Embryonic facial prominence (tissue), 1 donor: ENCODE measurements at regions not wholly inside any gene's neighbourhood (a gene's known extent, or its start where the extent isn't known, plus 50 kb on each side); places are given as distances from the start of the nearest gene placed in this dataset.
"Not testable (repeated sequence)": the region's sequence is repeated elsewhere in the genome, so short reads cannot be mapped to it uniquely, and the experiment has no call there.

Experiments
- DNase-seq: peaks from one replicate; pipeline ENCODE4 v3.0.0-alpha.2; 2016; ENCODE audit errors: extremely low spot score

DNA sequence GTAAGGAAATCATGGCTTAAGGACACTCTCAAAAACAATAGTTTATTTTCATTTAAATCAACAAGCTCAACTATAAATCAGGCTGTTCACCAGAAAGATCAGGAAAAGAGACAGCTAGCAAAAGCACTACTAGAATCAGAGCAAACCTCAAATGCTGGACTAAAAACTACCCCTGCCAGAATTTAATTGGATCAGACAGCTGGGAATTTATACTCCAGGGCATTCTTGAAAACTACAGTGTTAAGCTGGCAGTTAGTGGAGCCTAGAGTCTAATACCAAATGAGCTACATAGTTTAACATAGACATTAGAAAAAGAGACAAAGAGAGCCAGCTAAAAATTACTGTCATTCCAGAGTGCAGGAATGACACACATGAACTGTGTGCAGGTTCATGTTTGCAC is 1016.4 kb upstream of the CRIM1 start:
- no peak for DNase-seq

GRCh38 chr2:35337922-35338321 is 1017.7 kb upstream of the CRIM1 start:
- DNase-seq: no peak

- no peak for DNase-seq
Measured at GRCh38 chr2:35314049-35314448, 1041.5 kb upstream of the CRIM1 start.

DNA sequence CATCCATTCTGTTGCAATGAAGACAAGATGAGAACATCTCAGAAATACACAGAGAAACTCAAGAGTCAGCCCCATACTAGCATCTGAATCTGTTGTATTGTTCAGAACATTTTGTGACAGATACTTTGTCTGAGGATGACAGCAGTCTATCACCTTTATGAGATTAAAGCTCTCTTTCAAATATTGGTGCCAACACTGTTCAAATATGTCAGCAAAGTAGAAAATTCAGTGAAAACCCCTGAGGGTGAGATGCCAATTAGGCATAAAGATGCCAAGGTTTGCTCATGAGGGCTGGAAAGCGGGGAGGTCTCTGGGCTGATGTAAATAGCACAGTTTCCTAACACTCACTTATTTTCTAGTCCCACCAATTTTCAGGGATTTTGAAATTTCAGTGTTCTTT is 1054.2 kb upstream of the CRIM1 start:
- DNase-seq: no peak

- DNase-seq: peak; percentile 12
Measured at GRCh38 chr2:35298493-35298892, 1057.1 kb upstream of the CRIM1 start.

DNA sequence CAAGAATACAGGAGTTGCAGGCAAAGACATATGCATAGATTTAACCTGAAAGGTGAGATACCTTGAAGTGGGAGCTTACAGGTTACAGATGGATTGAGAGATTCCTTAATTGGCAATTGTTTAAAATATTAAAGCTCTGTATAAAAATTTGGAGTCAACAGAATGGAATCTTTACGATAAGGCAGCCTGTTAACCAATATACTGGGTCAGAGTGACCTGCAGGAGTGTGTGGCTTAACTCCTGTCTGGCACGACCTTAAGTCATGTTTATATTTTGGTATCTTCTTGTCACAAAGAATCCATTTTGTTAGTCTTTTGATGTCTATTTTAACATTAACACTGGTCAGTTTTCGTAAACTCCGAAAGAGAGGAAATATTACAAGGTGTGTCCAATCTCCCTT is 1058.2 kb upstream of the CRIM1 start:
- DNase-seq: no peak

- no peak for DNase-seq
Measured at GRCh38 chr2:35294636-35295263, 1060.8 kb upstream of the CRIM1 start.

- no peak for DNase-seq
Measured at GRCh38 chr2:35293261-35293660, 1062.3 kb upstream of the CRIM1 start.

DNA sequence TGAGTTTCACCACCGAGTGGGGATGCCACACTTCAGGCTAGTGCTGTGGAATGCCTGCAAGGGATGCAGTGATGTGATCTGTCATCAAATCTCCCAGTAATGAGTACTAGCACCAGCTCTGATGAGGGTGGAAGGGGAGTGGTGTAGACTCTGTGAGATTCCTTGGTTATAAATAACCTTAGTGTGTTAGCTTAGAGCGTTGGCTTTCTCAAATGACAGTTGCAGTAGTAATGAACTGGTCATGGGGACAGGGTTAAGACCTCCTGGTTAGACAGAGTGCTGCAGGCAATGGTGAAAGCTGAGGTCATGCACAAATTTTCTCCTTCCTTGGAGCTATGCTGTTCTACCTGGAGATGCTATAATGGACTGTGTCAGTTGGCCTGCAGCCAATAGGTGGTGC is 1063.4 kb upstream of the CRIM1 start:
- DNase-seq: no peak

- DNase-seq: no peak
Measured at GRCh38 chr2:35281702-35282101, 1073.9 kb upstream of the CRIM1 start.

DNA sequence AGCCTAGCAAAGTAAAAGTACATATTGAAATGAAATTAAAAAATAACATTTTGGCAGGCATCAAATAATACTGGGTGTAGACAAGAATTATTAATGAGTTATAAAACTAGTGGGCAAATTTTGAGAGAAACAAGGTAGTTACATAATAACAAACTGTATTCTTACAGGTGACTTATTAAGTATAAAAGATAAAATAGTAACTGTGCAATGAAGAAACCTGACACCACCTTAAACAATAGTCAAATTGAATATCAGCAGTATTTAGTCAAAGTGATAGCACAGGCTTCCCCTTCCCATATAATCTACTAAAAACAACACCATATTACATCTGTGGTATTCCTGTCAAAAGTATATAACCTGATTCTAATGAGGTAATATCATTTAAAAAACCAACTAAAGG is 1099.8 kb upstream of the CRIM1 start:
- no peak for DNase-seq

GRCh38 chr2:35251156-35251555 is 1104.4 kb upstream of the CRIM1 start:
- DNase-seq: no peak

DNA sequence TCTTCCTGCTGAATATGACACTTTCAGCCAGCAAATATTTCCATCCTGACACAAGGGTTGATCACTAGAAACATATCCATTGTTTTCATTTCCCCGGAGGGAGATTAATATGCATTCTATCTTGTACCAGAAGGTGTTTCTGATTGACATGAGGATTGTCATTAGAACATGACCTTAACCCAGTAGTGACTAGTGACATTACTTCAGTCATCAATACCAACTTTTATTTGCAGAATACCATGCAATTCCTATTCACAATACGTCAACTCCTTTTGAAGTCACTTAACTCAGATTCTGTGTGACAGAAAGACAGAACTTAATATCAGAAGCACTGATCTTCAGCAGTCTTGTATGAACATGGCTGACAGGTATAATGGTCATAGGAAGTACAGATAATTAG is 1108.9 kb upstream of the CRIM1 start:
- DNase-seq: no peak

GRCh38 chr2:35228584-35228983 is 1127.0 kb upstream of the CRIM1 start:
- DNase-seq: no peak

GRCh38 chr2:35220461-35220860 is 1135.1 kb upstream of the CRIM1 start:
- DNase-seq: no peak

- no peak for DNase-seq
Measured at GRCh38 chr2:35204881-35205280, 1150.7 kb upstream of the CRIM1 start.

DNA sequence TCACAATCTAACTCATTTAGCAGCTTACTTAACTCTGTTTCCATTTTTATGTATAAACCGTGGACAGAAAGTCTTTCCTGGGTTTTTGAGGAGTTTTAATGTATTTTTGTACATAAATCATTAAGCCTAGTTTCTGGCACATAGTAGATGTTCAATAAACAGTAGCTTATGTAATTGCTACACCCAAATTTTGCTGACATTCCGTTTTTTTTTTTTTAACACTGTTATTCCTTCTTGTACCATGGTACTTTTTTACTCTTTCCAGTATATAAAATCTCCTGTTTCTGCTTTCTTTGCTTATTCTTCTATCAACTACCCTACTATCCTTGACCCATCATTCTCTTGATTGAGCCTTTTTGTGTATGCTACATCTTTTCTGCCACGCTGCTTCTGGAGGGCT is 1151.3 kb upstream of the CRIM1 start:
- DNase-seq: no peak

DNA sequence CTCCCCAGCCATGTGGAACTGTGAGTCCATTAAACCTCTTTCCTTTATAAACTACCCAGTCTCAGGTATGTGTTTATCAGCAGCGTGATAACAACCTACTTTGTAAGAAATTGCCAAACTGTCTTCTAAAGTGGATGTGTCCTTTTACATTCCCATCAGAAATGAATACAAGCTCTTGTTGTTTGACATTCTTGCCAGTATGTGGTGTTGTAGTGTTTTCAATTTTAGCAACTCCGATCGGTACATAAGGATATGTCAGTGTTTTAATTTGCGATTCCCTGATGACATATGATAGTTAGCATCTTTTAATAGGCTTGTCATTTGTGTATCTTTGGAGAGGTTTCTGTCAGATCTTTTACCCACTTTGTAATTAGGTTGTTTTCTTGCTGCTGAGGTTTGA is 1156.3 kb upstream of the CRIM1 start:
- no peak for DNase-seq

DNA sequence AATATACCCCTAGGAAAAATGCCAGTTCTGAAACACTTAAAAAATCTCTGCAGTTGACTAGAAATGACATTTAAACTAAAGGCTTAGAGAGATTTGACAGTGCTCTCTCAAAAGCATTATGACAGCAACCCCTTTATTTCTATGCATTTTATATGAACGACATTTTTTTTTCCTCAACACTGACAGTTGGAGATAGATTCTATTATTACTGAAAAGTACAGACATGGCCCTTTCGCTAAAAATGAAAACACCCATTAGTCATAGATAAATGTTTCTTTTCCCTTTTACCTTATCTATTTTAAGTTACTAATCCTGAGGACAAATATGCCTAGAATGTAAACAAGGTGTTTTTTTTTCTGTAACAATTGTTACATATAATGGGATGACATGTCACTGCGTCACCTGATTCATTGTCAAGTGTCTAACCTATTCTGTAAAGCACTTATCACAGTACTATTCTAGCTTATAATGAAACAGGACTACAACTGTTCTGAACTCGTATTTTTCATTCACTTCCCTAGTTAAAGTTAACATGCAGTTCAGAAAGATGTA is 1169.6 kb upstream of the CRIM1 start:
- DNase-seq: no peak

DNA sequence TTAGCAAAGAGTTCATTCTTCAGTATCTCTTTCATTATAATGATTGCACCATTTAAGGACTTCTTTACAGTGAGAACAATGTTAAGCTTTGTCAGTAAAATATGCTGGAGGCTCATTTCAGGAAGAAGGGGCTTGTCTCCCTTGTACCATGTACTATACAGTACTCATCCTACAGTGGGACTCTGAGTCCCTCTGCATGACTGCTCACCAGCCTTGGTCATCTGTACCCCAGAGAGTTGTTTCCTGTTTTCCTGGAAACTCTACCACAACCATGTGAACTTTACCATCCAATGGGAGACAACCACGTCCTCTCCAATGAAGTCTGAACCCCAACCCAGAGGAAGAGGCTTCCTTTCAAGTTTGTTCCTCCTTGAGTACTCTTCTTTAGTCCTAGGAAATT is 1171.1 kb upstream of the CRIM1 start:
- no peak for DNase-seq

DNA sequence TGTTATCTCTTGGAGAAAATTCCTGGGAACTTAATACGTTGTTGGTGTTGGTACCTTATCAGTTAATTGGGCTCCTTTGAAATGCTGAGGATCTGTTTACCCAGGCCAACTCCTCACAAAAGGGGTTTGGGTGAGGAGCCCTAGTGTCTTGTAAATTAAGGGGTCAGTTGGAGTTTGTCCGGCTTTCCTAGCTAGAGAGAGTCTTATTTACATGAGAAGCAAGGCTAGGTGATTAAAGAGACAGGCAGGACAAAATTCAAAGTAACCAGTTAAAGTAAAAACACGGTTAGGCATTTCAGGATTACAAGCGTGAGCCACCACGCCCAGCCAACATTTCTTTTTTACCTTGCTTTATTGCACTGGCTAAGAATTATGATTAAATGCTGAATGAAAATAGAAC is 1178.9 kb upstream of the CRIM1 start:
- DNase-seq: not testable (repeated sequence)

- DNase-seq: no peak
Measured at GRCh38 chr2:35174845-35175244, 1180.7 kb upstream of the CRIM1 start.

DNA sequence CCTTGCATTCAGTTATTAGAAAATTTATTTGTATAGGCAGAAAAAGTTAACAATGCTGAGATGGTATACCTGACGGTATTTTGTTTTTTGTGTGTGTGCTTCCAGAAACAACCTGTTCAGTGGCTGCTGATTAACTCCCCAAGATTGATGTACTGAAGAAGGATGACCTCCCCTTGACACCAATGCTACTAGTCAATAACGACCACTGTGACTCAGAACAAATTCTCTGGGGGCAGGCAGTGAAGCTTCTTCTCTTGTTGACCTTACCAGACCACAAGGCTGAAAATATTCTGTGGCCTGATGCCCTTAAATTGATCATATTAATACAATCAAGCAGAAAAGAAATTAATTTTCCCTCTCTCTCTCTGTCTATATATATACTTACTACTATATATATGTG is 1182.9 kb upstream of the CRIM1 start:
- no peak for DNase-seq

GRCh38 chr2:35168351-35168750 is 1187.2 kb upstream of the CRIM1 start:
- DNase-seq: no peak
